ENCODE measurements at regions not wholly inside any gene's neighbourhood (a gene's known extent, or its start where the extent isn't known, plus 50 kb on each side); places are given as distances from the start of the nearest gene placed in this dataset.
A peak's percentile ranks its signal among the peaks of the same experiment; 100 is the strongest.
"Not testable (repeated sequence)": the region's sequence is repeated elsewhere in the genome, so short reads cannot be mapped to it uniquely, and the experiment has no call there.

DNA sequence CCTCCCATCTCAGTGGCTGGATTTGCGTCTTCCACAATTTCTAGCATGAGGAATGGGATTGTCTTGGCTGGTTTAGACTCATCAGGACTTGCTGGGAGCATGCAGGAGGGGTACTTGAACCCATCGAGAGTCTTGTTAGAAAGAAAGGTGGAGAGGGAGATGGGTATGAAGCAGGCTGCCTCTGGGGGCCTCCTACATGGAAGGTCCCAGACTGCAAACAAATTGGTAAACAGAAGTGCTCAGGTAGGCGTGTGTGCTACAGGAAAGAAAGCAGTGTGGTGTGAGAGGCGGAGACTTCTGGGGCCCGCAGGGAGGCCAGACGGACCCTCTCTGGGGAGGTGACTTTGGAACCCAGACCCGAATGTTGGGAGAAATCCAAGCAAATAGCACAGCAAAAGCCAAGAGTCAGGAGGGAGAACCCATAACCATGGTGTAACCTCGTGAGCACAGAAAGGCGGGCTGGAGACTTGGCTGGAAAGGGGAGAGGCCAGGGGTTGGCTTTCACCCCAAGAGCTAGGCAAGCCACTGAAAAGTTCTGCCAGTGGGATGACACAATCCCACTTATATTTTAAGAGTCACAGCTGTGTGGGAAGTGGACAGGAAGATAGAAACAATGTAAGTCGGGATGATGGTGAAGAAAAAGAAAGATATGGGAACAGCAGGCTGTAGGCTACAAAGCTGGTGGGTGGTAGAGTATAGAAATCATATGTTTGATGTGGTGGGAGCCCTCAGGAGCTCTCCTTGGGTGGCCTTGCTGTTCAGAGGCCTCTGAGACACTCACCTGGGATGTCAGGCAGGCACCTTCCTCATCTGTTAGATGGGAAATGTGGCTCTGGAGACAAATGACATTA lies 130.1 kb upstream of the PRR20G start:
- DNase-seq (ENCODE audit: low spot score) = peak; percentile 82

DNA sequence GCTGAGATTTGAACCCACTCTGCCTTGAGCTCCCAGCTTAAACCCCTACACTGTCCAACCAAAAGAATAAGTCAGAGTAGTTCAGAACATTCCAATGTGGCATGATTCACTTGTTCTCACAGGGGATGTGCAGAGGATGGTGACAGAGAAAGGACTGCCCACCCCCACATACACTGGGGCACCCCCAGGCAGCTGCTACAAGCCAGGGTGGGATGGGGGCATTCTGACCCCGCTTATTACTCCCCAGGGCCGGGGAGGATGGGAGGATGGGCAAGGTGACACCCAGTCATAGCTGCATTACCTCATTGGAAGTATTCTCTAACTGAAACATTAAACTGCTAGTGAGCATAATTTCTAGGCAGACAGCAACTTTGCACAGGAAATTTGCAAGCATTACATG lies 126.0 kb upstream of the PRR20G start:
- no peak for DNase-seq (ENCODE audit: low spot score)

DNA sequence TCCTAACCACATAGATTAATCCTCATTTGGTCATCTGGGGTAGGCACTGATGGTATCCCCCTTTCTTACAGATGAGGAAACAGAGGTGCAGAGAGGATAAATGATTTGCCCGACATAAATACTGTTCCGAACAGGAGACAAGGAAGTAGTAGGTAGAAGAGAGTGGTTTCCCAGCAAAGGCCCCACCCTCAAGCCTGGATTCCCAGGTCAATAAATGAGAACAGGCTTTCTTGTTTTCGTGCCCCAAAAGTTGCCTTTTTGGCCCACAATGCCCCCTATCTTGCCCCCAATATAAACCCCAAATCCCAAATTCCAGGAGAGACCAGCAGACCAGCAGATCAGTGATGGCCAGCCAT lies 125.5 kb upstream of the PRR20G start:
- no peak for DNase-seq (ENCODE audit: low spot score)

DNA sequence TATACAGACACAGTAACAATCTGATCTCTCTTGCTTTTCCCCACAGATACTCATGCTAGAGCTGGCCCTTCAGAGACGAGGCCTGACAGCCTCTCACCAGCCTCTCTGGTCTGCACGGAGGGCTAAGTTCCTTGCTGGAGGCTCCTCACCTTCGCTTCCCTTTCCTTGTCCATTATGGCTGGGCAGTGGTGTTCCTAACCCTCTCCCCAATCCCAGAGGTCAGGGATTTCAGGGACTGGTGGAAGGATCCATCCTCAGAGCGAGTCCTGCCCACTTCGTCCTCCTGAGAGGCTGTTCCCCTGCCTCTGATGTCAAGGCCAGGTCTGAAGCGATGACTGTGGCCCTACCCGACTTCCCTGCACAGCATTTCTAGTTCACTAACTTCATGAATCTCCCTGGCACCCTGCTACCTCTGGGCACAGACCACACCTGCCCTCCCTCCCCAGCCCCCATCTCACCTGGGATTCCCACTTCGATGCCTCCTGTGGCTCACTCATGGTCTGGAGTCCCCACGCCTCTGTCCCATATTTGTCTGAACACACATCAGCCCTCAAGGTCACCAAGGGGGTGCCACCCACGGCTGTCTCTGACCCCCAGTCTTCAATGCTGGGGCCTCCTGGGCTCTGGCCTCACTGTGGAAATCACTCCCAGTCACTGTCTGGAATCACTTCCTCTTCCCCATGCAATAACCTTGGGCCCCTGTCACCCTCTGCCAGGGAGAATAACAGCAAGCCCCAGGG lies 124.9 kb upstream of the PRR20G start:
- no peak for DNase-seq (ENCODE audit: low spot score)

DNA sequence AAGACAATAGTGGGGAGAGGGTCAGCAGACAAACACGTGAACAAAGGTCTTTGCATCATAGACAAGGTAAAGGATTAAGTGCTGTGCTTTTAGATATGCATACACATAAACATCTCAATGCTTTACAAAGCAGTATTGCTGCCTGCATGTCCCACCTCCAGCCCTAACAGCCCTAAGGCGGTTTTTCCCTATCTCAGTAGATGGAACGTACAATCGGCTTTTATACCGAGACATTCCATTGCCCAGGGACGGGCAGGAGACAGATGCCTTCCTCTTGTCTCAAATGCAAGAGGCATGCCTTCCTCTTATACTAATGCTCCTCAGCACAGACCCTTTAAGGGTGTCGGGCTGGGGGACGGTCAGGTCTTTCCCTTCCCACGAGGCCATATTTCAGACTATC lies 124.0 kb upstream of the PRR20G start:
- DNase-seq (ENCODE audit: low spot score) = not testable (repeated sequence)

DNA sequence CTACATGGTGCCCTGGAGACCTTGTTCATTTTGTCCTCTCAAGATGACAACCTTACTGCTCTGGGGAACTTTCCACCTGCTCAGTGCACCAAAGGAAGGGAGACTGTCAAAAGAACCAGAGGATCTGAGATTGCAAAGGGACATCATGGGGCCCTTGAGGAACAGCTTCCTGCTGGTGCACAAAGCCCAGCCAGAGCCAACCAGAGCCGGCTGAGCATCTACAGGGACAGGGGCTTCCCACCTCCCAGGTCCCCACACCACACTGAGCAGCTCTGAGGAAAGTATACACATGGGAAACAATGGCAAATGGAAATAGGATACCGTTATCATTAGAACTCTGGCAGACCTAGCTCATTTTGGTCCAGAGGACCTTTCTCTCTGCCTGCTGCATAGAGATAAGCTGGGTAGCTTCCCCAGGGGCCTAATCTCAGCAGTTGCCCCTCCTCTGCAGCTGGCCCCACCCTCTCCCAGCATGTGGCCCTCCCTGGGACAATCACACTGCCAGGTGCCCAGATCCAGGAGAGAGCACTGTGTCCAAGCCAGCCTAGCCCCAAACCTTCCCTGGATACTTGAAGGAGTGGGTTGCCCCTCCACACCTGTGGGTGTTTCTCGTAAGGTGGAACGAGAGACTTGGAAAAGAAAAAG lies 123.4 kb upstream of the PRR20G start:
- DNase-seq (ENCODE audit: low spot score) = no peak

DNA sequence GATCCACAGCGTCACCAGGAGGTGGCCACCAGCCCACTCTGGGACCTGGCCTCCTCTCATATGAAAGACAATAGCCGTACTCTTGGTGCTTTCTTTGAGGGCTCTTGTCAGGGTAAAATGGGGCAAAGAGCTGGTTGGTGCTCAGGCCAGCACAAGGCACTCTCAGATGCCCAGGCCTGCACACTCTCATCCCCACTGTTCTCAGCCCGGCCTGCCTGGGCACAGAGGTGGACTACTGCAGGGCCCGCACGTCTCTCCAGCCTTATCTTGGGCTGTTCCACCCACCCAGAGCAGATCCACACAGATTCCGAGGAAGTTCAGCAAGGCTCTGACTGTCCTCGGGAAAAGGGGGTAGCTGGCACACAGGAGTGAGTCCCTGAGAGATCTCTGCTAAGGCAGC lies 122.8 kb upstream of the PRR20G start:
- DNase-seq (ENCODE audit: low spot score) = no peak

DNA sequence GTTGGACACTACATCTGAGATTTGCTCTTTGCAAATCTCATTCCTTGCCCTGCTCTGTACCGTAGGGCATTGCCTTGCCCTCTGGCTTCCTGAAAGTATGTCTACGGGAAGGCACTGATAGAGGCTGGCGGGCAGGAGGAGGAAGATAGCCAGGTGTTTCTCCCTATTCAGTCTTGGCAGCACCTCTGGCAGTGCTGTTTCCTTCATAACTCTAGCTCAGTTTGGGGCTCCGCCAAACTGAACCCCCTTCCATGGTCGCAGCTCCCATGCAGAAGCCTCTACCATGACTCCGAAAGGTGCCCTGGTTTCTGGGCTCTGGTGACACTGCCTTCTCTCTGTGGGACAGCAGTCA lies 122.3 kb upstream of the PRR20G start:
- no peak for DNase-seq (ENCODE audit: low spot score)

DNA sequence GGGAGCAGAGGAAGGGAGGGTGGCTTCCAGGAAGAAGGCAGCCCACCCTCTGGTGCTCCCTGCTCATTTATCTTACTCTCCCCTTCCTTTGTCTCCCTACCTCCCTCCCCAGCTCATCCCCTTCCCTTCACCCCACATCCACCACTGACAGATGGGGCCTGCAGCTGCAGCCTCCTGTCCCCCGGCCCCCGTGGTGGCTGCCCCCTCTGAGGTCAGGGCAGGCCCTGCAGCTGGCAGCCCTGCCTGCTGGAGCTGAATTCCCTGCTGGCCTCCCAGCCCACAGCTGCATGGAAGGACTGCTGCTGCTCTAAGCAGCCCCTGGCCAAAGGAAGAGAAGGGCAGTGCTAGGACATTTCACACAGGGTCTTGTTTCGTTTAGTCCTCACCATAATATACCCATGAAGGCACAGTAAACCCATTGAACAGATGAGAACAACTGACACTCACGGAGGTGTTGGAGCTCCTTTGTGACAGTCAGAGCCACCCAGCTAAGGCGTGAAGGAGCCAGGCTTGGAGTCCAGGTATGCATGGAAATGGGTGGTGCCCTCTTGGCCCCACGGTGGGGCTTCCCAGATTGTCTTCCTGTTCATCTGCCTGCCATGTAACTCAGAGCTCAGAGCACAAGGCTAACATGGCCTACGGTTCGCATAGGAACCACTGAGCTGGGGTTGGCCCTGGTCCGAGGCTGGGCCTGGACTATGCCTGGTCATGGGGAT lies 121.7 kb upstream of the PRR20G start:
- no peak for DNase-seq (ENCODE audit: low spot score)

DNA sequence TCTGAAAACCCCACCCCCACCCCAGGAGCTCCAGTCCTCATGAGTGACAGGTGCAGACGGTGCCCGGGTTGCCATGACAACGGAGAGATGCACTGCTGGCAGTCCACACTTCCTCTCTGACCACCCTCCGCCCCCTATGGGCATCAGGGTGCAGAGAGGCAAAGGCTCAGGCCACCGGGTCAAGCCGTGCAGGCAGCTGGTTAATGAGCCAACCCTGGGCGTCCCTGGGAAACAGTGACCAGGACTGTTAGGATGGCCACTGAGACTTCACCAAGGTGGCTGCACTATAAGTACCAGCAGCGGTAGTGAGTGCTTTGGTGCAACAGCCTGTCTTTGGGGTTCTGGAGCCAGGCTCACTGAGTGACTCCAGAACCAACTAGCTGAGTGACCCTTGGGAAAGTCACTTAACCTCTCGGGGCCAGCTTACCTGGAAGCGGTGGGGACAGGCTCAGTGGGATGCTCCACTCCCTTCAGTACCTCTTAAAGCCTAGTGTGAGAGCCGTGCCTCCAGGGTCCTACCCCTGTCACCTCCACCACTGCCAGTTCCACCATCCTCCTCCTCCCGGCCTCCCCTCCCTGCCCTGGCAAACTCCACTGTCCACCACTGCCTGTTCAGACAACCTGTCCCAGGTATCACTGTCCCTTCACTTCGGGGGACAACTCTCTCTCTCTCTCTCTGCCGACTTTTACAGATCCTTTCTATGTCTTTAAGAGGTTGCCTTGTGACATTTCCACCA lies 121.0 kb upstream of the PRR20G start:
- DNase-seq (ENCODE audit: low spot score) = no peak

DNA sequence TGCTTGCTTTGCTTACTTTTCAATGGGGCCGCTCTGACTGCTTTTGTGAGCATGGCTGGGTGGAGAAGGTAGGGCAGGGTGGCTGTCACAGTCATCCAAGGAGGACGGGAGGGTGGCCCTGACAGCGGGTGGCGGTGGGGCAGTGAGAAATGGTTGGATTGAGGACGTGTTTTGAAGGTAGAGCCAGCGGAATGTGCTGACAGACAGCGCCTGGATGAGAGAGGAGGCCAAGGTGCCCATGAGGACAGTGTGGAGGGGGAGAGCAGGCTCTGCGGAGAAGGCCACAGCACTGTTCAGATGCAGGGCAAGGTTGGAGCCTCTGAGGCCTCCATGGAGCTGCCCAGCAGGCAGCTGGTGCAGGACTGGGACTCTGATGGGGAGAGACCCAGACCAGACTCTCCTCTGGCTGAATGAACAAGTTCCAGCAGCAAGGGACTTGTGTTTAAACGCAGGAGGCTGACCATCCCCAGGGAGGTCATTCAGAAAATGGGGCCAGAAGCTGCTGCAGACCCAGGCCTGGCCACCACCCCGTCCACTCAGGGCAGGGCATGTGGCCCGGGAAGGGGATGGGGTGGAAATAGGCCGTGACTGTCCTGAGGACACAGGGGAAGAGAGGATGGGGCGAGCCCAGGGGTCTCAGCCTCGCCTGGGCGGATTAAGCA lies 120.3 kb upstream of the PRR20G start:
- DNase-seq (ENCODE audit: low spot score) = no peak

DNA sequence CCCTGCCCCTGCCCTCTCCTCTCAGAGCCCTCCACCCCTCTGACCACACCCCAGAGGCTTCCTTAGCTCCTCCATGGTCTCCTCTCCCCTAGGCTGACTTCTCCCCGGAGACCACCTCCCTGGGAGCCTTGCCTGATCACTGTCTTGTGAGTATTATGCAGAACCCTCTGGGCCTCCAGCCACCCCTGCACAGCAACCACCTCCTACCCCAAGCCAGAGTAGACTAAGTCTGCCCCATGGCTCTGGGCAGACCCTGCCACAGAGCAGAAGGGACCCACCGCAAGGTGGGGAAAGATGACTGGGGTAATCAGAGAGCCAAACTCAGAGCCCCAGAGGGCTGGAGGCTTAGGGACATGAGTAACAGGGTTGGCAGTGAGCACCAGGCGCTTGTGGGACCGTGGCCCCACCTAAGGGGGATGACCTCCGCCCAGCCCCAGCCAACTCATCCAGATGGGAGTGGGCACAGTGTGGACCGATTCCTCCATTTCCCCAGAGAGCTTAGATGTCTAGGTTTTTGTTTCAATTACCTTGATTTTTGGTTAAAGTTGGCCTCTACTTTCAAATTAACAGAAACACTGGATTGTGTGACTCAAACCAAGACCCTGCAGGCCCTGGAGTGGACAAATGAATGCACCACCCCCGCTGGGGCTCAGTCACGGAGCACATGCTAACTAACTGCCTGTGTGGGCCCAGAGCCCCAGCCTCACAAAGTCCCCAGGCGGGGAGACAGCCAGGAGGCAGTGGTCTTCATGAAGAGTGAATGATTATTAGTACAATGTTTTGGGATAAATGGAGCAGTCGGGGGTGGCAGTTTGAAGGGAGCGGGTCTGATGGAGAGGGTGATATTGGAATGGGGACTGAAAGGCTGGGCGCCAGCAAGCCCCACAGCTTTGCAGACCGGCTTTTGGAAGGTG lies 119.4 kb upstream of the PRR20G start:
- no peak for DNase-seq (ENCODE audit: low spot score)

DNA sequence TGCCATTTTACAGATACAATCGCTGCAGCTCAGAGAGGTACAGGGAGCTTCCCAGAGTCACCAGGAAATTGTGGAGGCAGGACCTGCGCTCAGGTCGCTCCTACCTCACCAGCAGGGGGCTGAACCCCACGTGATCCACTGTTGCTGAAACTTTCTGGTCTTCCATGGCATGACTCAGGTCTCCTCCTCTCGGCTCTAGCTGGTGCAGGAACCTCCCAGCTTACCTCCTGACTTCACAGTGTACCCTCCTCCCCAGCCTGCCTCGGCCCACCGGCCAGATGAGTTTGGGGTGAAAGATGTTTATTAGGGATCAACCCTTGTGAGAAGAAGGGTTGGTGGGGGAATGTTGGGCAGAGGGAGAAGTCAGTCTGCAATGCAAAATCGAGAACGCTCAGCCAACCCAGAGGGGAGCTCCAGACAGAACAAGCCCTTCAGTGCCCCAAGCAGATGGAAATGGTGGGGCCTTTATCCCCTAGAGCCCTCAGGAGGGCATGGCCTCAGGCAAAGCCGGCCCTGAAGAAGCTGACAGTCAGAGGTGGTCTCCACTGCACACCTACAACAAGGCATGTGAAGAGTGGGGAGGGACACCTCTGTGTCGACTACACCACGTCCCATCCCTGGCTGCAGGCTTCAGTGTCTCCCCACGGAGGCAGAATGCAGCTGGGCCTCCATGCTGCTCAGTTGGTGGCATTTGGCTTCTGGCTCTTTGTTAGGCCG lies 118.6 kb upstream of the PRR20G start:
- peak; percentile 59 for DNase-seq (ENCODE audit: low spot score)

DNA sequence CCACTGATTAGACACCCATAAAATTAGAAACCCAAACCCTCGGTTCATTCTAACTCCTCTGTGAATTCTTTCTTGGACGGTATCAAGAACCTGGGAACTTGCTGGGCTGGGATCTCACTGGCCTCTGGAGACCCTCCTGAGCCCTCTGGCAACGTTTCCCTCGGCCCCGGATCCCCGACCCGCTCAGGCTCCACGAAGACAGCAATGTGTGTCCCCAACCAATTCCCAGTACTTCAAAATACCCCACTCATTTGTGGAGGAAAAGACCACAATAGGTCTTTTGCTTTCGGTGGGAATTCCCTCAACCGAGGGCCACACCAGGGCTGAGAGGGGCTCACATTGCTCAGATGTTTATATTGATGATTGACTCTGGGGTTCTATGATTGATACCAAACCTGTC lies 117.9 kb upstream of the PRR20G start:
- DNase-seq (ENCODE audit: low spot score) = no peak

DNA sequence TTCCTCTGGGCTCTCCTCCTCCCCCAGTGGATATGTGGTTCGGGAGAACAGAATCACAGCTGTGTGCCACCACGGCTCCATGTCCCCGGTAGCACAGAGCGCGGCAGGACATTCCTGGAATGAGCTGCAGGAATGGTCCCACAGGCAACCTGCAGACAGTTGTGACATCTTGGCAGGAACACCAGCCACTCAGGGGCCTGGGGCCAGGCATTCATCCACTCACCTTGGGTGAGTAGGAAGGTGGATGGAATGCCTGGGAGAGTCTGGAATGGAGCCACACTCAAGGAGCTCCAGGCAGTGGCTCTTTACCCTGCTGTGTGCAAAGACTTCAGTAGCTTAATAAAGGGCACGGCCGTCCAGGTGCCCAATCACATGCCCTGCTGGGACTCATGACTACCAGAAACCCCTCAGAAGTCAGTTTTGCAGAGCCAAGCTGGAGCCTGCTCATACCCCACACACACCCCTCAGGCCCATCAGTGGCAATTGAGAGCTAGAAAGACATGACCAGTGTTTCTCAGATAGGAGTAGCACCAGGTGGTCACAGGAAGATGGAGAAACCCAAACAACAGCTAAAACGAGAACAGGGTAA lies 117.3 kb upstream of the PRR20G start:
- no peak for DNase-seq (ENCODE audit: low spot score)

DNA sequence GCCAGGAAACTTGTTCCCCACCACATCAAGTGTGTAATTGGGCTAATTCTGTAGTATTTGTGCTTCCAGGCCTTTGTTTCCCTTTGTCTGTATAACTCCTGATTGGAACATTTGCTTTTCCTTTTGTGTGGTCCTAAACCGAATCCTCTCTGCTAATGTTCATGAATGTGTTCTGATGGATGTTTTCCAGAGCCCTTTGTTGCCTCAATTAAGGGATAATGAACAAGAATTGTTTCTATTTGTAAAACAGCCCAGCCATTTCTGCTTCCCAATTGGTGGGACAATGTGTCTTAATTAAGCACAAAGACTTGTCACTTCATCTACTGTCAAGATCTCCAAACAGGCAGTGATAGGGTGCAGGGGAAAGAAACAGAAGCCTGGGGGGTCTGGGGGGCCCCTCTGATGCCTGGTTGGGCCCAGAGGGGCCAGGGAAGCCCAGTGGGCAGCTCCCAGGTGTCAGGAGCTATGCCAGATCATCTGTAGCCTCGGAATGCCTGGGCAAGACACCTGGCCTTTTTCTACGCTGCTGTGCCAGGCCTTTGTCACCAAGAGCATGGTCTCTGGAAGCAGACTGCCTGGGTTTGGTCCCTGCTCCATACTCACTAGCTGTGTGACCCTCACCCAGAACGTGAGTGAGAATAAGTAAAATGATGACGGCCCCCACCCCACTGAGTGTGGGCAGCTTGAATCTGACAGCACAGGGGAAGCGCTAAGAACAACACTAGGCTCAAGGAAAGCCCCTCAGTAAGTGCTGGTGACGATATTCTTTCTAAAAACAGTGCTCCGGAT lies 116.6 kb upstream of the PRR20G start:
- DNase-seq (ENCODE audit: low spot score) = no peak

DNA sequence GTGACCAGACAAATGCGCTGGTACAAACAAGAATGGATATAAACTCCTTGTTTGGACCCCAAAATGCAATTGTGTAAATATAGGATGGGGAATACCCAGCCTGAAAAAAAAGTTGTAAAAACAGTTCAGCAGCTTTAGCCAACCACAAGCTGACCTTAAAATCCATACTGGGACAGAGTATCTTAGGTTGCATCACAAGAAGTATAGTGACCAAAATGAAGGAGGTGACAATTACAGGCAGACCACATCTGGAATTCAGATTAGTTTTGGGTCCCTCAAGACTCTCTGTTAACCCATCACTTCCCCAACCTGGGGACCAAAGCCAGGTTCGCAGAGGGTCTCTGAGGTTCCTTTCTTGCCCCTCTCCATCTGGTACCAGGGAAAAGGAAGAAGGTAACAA lies 115.9 kb upstream of the PRR20G start:
- no peak for DNase-seq (ENCODE audit: low spot score)

DNA sequence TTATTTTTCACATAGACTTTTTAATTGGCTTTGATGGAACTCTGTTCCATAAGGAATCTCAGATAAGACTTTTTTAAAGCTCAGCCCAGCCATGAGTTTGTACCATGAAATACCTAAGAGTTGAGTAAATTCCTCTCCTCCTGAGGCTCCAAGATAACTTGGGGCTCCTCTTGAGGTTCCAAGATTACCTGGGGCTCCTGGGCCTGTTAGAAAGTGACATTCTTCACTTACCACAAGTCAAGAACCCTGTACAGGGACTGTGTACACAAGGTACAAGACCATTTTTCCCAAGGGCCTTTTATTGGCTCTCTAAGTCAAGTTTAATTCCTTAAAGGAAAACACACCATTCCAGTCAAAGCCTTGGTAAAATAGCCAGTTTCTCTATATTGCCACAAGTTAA lies 111.3 kb upstream of the PRR20G start:
- DNase-seq (ENCODE audit: low spot score) = no peak

Data from SW480 (cell line).